ENCODE measurements at regions not wholly inside any gene's neighbourhood (a gene's known extent, or its start where the extent isn't known, plus 50 kb on each side); places are given as distances from the start of the nearest gene placed in this dataset.

DNA sequence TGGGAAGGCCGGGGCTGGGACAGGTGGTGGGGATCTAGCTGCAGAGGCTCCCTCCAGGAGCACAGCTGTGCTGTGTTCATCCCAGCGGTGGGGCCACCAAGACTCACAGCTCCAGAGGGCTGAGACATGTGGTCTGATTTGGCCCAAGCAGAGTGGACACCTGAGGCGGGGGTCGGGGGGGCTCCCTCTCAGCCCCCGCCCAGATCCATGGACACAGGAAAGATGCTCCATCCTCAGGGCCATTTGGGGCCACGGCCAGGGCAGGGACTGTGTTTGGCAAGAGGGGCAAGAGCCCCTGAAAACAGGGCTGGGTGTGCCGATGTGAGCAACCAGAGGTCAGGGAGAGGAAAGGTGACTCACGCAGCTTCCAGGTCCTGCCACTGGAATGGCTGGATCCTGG lies 219.4 kb downstream of the BRD1 start:
- TF ChIP-seq ZNF407 (CRISPR knock-in tag; IDR thresholded peaks at IDR 0.05; ENCODE audit: not compliant biosample characterization): no peak
- TF ChIP-seq ZNF33B (CRISPR knock-in tag; IDR thresholded peaks at IDR 0.05): no peak
- TF ChIP-seq PCBP2 (optimal IDR thresholded peaks at IDR 0.05; ENCODE audit: low read depth, low read length, poor library complexity, severe bottlenecking): no peak
- no peak for TF ChIP-seq MYNN (CRISPR knock-in tag; IDR thresholded peaks at IDR 0.05; ENCODE audit: low read depth)
- TF ChIP-seq TEF (CRISPR knock-in tag; IDR thresholded peaks at IDR 0.05): no peak
- no peak for TF ChIP-seq ZSCAN31 (CRISPR knock-in tag; IDR thresholded peaks at IDR 0.05; ENCODE audit: low read depth)
- TF ChIP-seq, protein P1, sequence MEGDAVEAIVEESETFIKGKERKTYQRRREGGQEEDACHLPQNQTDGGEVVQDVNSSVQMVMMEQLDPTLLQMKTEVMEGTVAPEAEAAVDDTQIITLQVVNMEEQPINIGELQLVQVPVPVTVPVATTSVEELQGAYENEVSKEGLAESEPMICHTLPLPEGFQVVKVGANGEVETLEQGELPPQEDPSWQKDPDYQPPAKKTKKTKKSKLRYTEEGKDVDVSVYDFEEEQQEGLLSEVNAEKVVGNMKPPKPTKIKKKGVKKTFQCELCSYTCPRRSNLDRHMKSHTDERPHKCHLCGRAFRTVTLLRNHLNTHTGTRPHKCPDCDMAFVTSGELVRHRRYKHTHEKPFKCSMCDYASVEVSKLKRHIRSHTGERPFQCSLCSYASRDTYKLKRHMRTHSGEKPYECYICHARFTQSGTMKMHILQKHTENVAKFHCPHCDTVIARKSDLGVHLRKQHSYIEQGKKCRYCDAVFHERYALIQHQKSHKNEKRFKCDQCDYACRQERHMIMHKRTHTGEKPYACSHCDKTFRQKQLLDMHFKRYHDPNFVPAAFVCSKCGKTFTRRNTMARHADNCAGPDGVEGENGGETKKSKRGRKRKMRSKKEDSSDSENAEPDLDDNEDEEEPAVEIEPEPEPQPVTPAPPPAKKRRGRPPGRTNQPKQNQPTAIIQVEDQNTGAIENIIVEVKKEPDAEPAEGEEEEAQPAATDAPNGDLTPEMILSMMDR (CRISPR knock-in tag; IDR thresholded peaks at IDR 0.05): no peak
- no peak for TF ChIP-seq RBFOX2 (IDR thresholded peaks at IDR 0.05; ENCODE audit: low read depth, low read length)

All from HepG2 (cell line).